Spleen (tissue), 11 donors: ENCODE measurements at regions not wholly inside any gene's neighbourhood (a gene's known extent, or its start where the extent isn't known, plus 50 kb on each side); places are given as distances from the start of the nearest gene placed in this dataset.

Experiments
- DNase-seq: peaks from one replicate; pipeline ENCODE4 v3.0.0-alpha.2; 2020
- H3K27ac ChIP-seq, 8 donors: fragments of 200-600 bp; sonication (generic) in 7 of 8; 1 replicate in 4 of 8; 2 replicates in 4 of 8; pipeline versions ENCODE4 v1.5.0 to v1.8.0; 2016 to 2021; ENCODE audit warnings: inconsistent platforms in 4 of 8, mild to moderate bottlenecking in 4 of 8, moderate library complexity in 1 of 8
- H3K27me3 ChIP-seq, 7 donors: fragments of 200-600 bp; sonication (generic) in 6 of 7; replicated peaks in 1 of 7; 1 replicate in 4 of 7; 2 replicates in 3 of 7; pipeline versions ENCODE4 v1.5.0 to v1.8.0; 2016 to 2021; ENCODE audit warnings: inconsistent platforms in 3 of 7, mild to moderate bottlenecking in 1 of 7
- H3K36me3 ChIP-seq, 6 donors: fragments of 200-600 bp; sonication (generic) in 5 of 6; 1 replicate in 4 of 6; 2 replicates in 2 of 6; pipeline versions ENCODE4 v1.5.0 to v1.8.0; 2016 to 2021; ENCODE audit warnings: inconsistent platforms in 2 of 6
- H3K4me1 ChIP-seq, 6 donors: fragments of 200-600 bp; sonication (generic) in 5 of 6; 1 replicate in 3 of 6; 2 replicates in 3 of 6; pipeline versions ENCODE4 v1.5.0 to v1.8.0; 2016 to 2021; ENCODE audit warnings: inconsistent platforms in 3 of 6
- H3K4me3 ChIP-seq, 8 donors: fragments of 200-600 bp; sonication (generic) in 7 of 8; 1 replicate in 4 of 8; 2 replicates in 4 of 8; pipeline versions ENCODE4 v1.5.0 to v1.8.0; 2016 to 2021; ENCODE audit warnings: inconsistent platforms in 4 of 8, mild to moderate bottlenecking in 4 of 8, moderate library complexity in 2 of 8
- H3K9me3 ChIP-seq, 8 donors: fragments of 200-600 bp; sonication (generic) in 7 of 8; 1 replicate in 4 of 8; 2 replicates in 4 of 8; pipeline versions ENCODE4 v1.5.0 to v1.8.0; 2016 to 2021; ENCODE audit warnings: inconsistent platforms in 4 of 8
- CTCF ChIP-seq, 11 experiments: fragments of 200-600 bp in 7 of 11; fragments of 450-650 bp in 4 of 11; sonication (generic) in 4 of 11; IDR thresholded peaks in 8 of 11; conservative IDR thresholded peaks in 3 of 11; 1 replicate in 7 of 11; 2 replicates in 4 of 11; pipeline versions ENCODE4 v1.4.0 to v1.8.0; 2016 to 2021; ENCODE audit warnings: antibody characterized with exemption in 11 of 11, inconsistent platforms in 4 of 11, mild to moderate bottlenecking in 1 of 11
- POLR2A ChIP-seq, 3 donors: fragments of 450-650 bp; IDR thresholded peaks; one replicate each; pipeline ENCODE4 v1.5.1; 2017; ENCODE audit warnings: antibody characterized with exemption in 3 of 3, mild to moderate bottlenecking in 1 of 3
- POLR2AphosphoS5 ChIP-seq, 3 donors: sonication (generic); formaldehyde crosslinking; IDR thresholded peaks; one replicate each; pipeline ENCODE4 v1.5.1; 2017; ENCODE audit warnings: antibody characterized with exemption in 3 of 3
- WGBS, 5 donors: extraction: QIAGEN DNeasy Blood & Tissue Kit in 3 of 5; methylation state at CpG; one replicate each; pipeline versions ENCODE4 v1.1.5 to v1.1.7; 2013 to 2018; 5-methylcytosine and 5-hydroxymethylcytosine counted together
- intact Hi-C: fragments of 100-400 bp; cut with DNase I; formaldehyde crosslinking; loops from one replicate; pipeline ENCODE4 v1.15.0; 2023; ENCODE audit warnings: low total_unique reads
- donor health status: healthy with polysubstance abuse.
- donor health status: DM: no; HTN: no; CAD: no; lungs with moderate emphysema.
- donor health status: DM: no; HTN: no; CAD: no.
- donor health status: Bipolar disorder and iron deficiency.
- donor health status: healthy.
- donor health status: DM: no; HTN: no; CAD: no.
- donor health status: DM: yes; HTN: yes; CAD: no.

- no peak for DNase-seq
- no peak for TF ChIP-seq CTCF (IDR thresholded peaks at IDR 0.05 in 8 of 11, conservative IDR thresholded peaks at IDR 0.05 in 3 of 11)
- TF ChIP-seq POLR2A (IDR thresholded peaks at IDR 0.05) = no peak
- TF ChIP-seq POLR2AphosphoS5 (IDR thresholded peaks at IDR 0.05) = no peak
- Histone ChIP-seq H3K27ac (no peak overlapping the region), H3K9me3 (peaks cover 0 to 6% (median 2%) of the 10 kb centered on the region in 8 donors), H3K4me1 (no peaks in the 10 kb centered on the region), H3K4me3 (no peak overlapping the region), H3K27me3 (no peaks in the 10 kb centered on the region), H3K36me3 (no peaks in the 10 kb centered on the region)
- intact Hi-C loops = no loop called here
- WGBS, 5 donors = 71 to 82% (median 76%) methylated on average over 1 of the region's 1 CpG
Measured at GRCh38 chr2:67212203-67212602, 184.9 kb upstream of the ETAA1 start.

GRCh38 chr2:67213270-67213670 is 183.9 kb upstream of the ETAA1 start:
- DNase-seq = no peak
- intact Hi-C loops = no loop called here
- H3K4me1 ChIP-seq = no peaks in the 10 kb centered on the region

GRCh38 chr2:67213677-67214402 is 183.3 kb upstream of the ETAA1 start:
- DNase-seq = no peak

More at GRCh38 chr2:67213270-67213670, 183.9 kb upstream of the ETAA1 start:
- H3K4me3 ChIP-seq = no peak overlapping the region
- 83 to 94% (median 86%) methylated on average over 8 of the region's 8 CpGs for WGBS, 5 donors
- H3K27ac ChIP-seq = no peak overlapping the region
- H3K36me3 ChIP-seq = no peaks in the 10 kb centered on the region
- H3K27me3 ChIP-seq = no peaks in the 10 kb centered on the region
- peaks cover 0 to 14% (median 4%) of the 10 kb centered on the region in 8 donors for H3K9me3 ChIP-seq
- TF ChIP-seq CTCF (IDR thresholded peaks at IDR 0.05 in 8 of 11, conservative IDR thresholded peaks at IDR 0.05 in 3 of 11) (no peak), POLR2AphosphoS5 (IDR thresholded peaks at IDR 0.05) (no peak), POLR2A (IDR thresholded peaks at IDR 0.05) (no peak)

More at GRCh38 chr2:67213677-67214402, 183.3 kb upstream of the ETAA1 start:
- 88 to 97% (median 91%) methylated on average over 2 of the region's 2 CpGs for WGBS, 5 donors
- Histone ChIP-seq H3K27ac (no peak overlapping the region), H3K36me3 (no peaks in the 10 kb centered on the region), H3K9me3 (peaks cover 0 to 14% (median 4%) of the 10 kb centered on the region in 8 donors), H3K4me1 (no peaks in the 10 kb centered on the region), H3K27me3 (no peaks in the 10 kb centered on the region), H3K4me3 (no peak overlapping the region)
- TF ChIP-seq POLR2A (IDR thresholded peaks at IDR 0.05) = no peak
- TF ChIP-seq POLR2AphosphoS5 (IDR thresholded peaks at IDR 0.05) = no peak
- TF ChIP-seq CTCF (IDR thresholded peaks at IDR 0.05 in 8 of 11, conservative IDR thresholded peaks at IDR 0.05 in 3 of 11) = no peak
- intact Hi-C loops = no loop called here
